ENCODE measurements at regions not wholly inside any gene's neighbourhood (a gene's known extent, or its start where the extent isn't known, plus 50 kb on each side); places are given as distances from the start of the nearest gene placed in this dataset.
"Not testable (repeated sequence)": the region's sequence is repeated elsewhere in the genome, so short reads cannot be mapped to it uniquely, and the experiment has no call there.

GRCh38 chr14:86124328-86124727 lies 594.4 kb downstream of the FLRT2 start:
- H3K4me1 ChIP-seq (ENCODE audit: insufficient read depth, low read length): no peaks in the 10 kb centered on the region
- Mint-ChIP-seq H3K9me3 (ENCODE audit: unreplicated experiment) (no peaks in the 10 kb centered on the region), H3K27me3 (ENCODE audit: low read depth, unreplicated experiment) (no peaks in the 10 kb centered on the region), H3K4me3 (ENCODE audit: unreplicated experiment) (no peak overlapping the region), H3K27ac (ENCODE audit: unreplicated experiment) (no peak overlapping the region), H3K4me1 (ENCODE audit: low read depth, unreplicated experiment) (no peaks in the 10 kb centered on the region), H3K36me3 (ENCODE audit: low read depth, unreplicated experiment) (no peaks in the 10 kb centered on the region)
- H3K36me3 ChIP-seq (ENCODE audit: insufficient read depth, low read length): no peaks in the 10 kb centered on the region
- no peaks in the 10 kb centered on the region for H3K79me2 ChIP-seq (ENCODE audit: insufficient read depth, low read length)
- TF ChIP-seq EZH2 (IDR thresholded peaks at IDR 0.05; ENCODE audit: insufficient read depth, low read length) (no peak), CTCF (IDR thresholded peaks at IDR 0.05; ENCODE audit: insufficient read depth, low read depth, low read length) (no peak)
- H3K4me3 ChIP-seq (ENCODE audit: insufficient read depth, low read depth, low read length): no peak overlapping the region
- DNase-seq (ENCODE audit: low read depth) (no peak), FAIRE-seq (no peak)
- H4K20me1 ChIP-seq (ENCODE audit: insufficient read depth, low read length): no peaks in the 10 kb centered on the region
- H3K9ac ChIP-seq (ENCODE audit: low read length): no peak overlapping the region
- no peaks in the 10 kb centered on the region for H3K27me3 ChIP-seq (ENCODE audit: insufficient read depth, low read length)
- no peak overlapping the region for H3K27ac ChIP-seq (ENCODE audit: low read depth, low read length)
- H3K4me2 ChIP-seq (ENCODE audit: low read length): no peak overlapping the region
- H2AFZ ChIP-seq (ENCODE audit: low read depth, low read length): no peak overlapping the region
- no peaks in the 10 kb centered on the region for H3K9me3 ChIP-seq (ENCODE audit: insufficient read depth, low read depth, low read length)

GRCh38 chr14:86115972-86116371 lies 586.0 kb downstream of the FLRT2 start:
- H3K9me3 Mint-ChIP-seq (ENCODE audit: unreplicated experiment): peaks cover 2% of the 10 kb centered on the region

GRCh38 chr14:86110871-86111270 lies 580.9 kb downstream of the FLRT2 start:
- not testable (repeated sequence) for H3K36me3 ChIP-seq (ENCODE audit: insufficient read depth, low read length); H3K4me3 Mint-ChIP-seq (ENCODE audit: unreplicated experiment); H3K79me2 ChIP-seq (ENCODE audit: insufficient read depth, low read length); FAIRE-seq; H3K9me3 ChIP-seq (ENCODE audit: insufficient read depth, low read depth, low read length); H4K20me1 ChIP-seq (ENCODE audit: insufficient read depth, low read length); H3K4me2 ChIP-seq (ENCODE audit: low read length); H3K27me3 ChIP-seq (ENCODE audit: insufficient read depth, low read length); H3K9me3 Mint-ChIP-seq (ENCODE audit: unreplicated experiment); DNase-seq (ENCODE audit: low read depth); H3K36me3 Mint-ChIP-seq (ENCODE audit: low read depth, unreplicated experiment); H3K27me3 Mint-ChIP-seq (ENCODE audit: low read depth, unreplicated experiment); H3K4me3 ChIP-seq (ENCODE audit: insufficient read depth, low read depth, low read length); H3K27ac Mint-ChIP-seq (ENCODE audit: unreplicated experiment); H3K4me1 Mint-ChIP-seq (ENCODE audit: low read depth, unreplicated experiment); H3K27ac ChIP-seq (ENCODE audit: low read depth, low read length); H3K4me1 ChIP-seq (ENCODE audit: insufficient read depth, low read length); H3K9ac ChIP-seq (ENCODE audit: low read length); H2AFZ ChIP-seq (ENCODE audit: low read depth, low read length)

More at GRCh38 chr14:86115972-86116371, 586.0 kb downstream of the FLRT2 start:
- Histone ChIP-seq H3K36me3 (ENCODE audit: insufficient read depth, low read length) (no peaks in the 10 kb centered on the region), H3K9ac (ENCODE audit: low read length) (no peak overlapping the region), H3K27ac (ENCODE audit: low read depth, low read length) (no peak overlapping the region), H3K4me2 (ENCODE audit: low read length) (no peak overlapping the region), H2AFZ (ENCODE audit: low read depth, low read length) (no peak overlapping the region), H3K4me3 (ENCODE audit: insufficient read depth, low read depth, low read length) (no peak overlapping the region), H3K79me2 (ENCODE audit: insufficient read depth, low read length) (no peaks in the 10 kb centered on the region), H3K27me3 (ENCODE audit: insufficient read depth, low read length) (no peaks in the 10 kb centered on the region), H3K9me3 (ENCODE audit: insufficient read depth, low read depth, low read length) (no peaks in the 10 kb centered on the region), H4K20me1 (ENCODE audit: insufficient read depth, low read length) (no peaks in the 10 kb centered on the region), H3K4me1 (ENCODE audit: insufficient read depth, low read length) (no peaks in the 10 kb centered on the region)
- H3K4me1 Mint-ChIP-seq (ENCODE audit: low read depth, unreplicated experiment): no peaks in the 10 kb centered on the region
- no peaks in the 10 kb centered on the region for H3K36me3 Mint-ChIP-seq (ENCODE audit: low read depth, unreplicated experiment)
- TF ChIP-seq EZH2 (IDR thresholded peaks at IDR 0.05; ENCODE audit: insufficient read depth, low read length) (no peak), CTCF (IDR thresholded peaks at IDR 0.05; ENCODE audit: insufficient read depth, low read depth, low read length) (no peak)
- no peak overlapping the region for H3K27ac Mint-ChIP-seq (ENCODE audit: unreplicated experiment)
- no peak overlapping the region for H3K4me3 Mint-ChIP-seq (ENCODE audit: unreplicated experiment)
- FAIRE-seq: no peak
- H3K27me3 Mint-ChIP-seq (ENCODE audit: low read depth, unreplicated experiment): no peaks in the 10 kb centered on the region
- DNase-seq (ENCODE audit: low read depth): no peak
